Skeletal muscle tissue (tissue), 3 donors: ENCODE measurements at regions not wholly inside any gene's neighbourhood (a gene's known extent, or its start where the extent isn't known, plus 50 kb on each side); places are given as distances from the start of the nearest gene placed in this dataset.

ENCODE experiments used
- H3K27ac ChIP-seq: one replicate; pipeline ENCODE4 v1.7.0; 2013; ENCODE audit warnings: mild to moderate bottlenecking, low read depth, low read length, inconsistent platforms
- H3K27me3 ChIP-seq, 3 donors: one replicate each; pipeline ENCODE4 v1.7.0; 2013; ENCODE audit warnings: low read length in 3 of 3; ENCODE audit not compliant: control insufficient read depth in 3 of 3, insufficient read depth in 3 of 3
- H3K36me3 ChIP-seq, 3 donors: one replicate each; pipeline ENCODE4 v1.7.0; 2013; ENCODE audit warnings: low read length in 3 of 3; ENCODE audit not compliant: control insufficient read depth in 3 of 3, insufficient read depth in 3 of 3
- H3K4me1 ChIP-seq, 3 donors: one replicate each; pipeline ENCODE4 v1.7.0; 2013; ENCODE audit warnings: low read length in 3 of 3, mild to moderate bottlenecking in 3 of 3; ENCODE audit not compliant: control insufficient read depth in 3 of 3, insufficient read depth in 3 of 3
- H3K4me3 ChIP-seq, 3 donors: one replicate each; pipeline ENCODE4 v1.7.0; 2013; ENCODE audit warnings: low read length in 3 of 3
- H3K9ac ChIP-seq, 3 donors: one replicate each; pipeline ENCODE4 v1.7.0; 2013; ENCODE audit warnings: low read length in 3 of 3, mild to moderate bottlenecking in 3 of 3, moderate library complexity in 2 of 3, low read depth in 1 of 3
- H3K9me3 ChIP-seq, 3 donors: one replicate each; pipeline ENCODE4 v1.7.0; 2013; ENCODE audit warnings: low read length in 3 of 3; ENCODE audit not compliant: control insufficient read depth in 3 of 3
- donor health status: Osteomylitis.

- H3K36me3 ChIP-seq, result no peaks in the 10 kb centered on the region
- no peak overlapping the region for H3K27ac ChIP-seq
- no peak overlapping the region for H3K9ac ChIP-seq
- peaks cover 3 to 19% (median 16%) of the 10 kb centered on the region in 3 donors for H3K4me1 ChIP-seq
- H3K9me3 ChIP-seq, result no peaks in the 10 kb centered on the region
- H3K4me3 ChIP-seq, result no peak overlapping the region
- H3K27me3 ChIP-seq, result peaks cover 0 to 8% (median 0%) of the 10 kb centered on the region in 3 donors
Observed at GRCh38 chr7:73971322-73971703, 56.7 kb upstream of the ELN start.

GRCh38 chr7:73971704-73972341 is 56.1 kb upstream of the ELN start:
- Histone ChIP-seq H3K4me3 (no peak overlapping the region), H3K9me3 (no peaks in the 10 kb centered on the region), H3K27me3 (peaks cover 0 to 8% (median 0%) of the 10 kb centered on the region in 3 donors), H3K9ac (no peak overlapping the region), H3K27ac (no peak overlapping the region), H3K36me3 (no peaks in the 10 kb centered on the region), H3K4me1 (peaks cover 3 to 19% (median 18%) of the 10 kb centered on the region in 3 donors)

GRCh38 chr7:73972614-73973013 is 55.4 kb upstream of the ELN start:
- Histone ChIP-seq H3K27me3 (peaks cover 0 to 8% (median 0%) of the 10 kb centered on the region in 3 donors), H3K9ac (no peak overlapping the region), H3K4me3 (no peak overlapping the region), H3K27ac (no peak overlapping the region), H3K4me1 (peaks cover 7 to 26% (median 24%) of the 10 kb centered on the region in 3 donors), H3K36me3 (no peaks in the 10 kb centered on the region), H3K9me3 (no peaks in the 10 kb centered on the region)

DNA sequence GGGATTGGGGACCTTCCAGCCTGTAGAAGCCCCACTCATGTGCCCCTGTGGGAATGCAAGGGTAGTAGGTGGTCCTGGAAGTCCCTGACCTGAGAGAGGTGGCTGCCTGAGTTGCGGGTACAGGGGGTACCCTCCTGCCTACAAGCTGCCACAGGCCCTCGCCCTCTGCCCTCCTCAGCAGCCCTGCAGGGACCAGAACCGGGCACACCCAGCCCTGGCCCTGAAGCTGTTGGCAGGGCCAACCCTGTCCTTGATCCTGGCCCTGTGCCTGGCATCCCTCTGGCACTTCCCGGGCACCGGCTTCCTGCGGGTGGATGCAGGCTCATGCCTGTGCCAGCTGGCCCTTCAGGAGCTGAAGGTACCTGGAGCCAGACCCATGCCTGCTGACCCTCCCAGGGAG is 54.9 kb upstream of the ELN start:
- peaks cover 11 to 31% (median 29%) of the 10 kb centered on the region in 3 donors for H3K4me1 ChIP-seq
- H3K9me3 ChIP-seq, result no peaks in the 10 kb centered on the region
- peaks cover 0 to 8% (median 0%) of the 10 kb centered on the region in 3 donors for H3K27me3 ChIP-seq
- no peak overlapping the region for H3K4me3 ChIP-seq
- no peak overlapping the region for H3K27ac ChIP-seq
- no peak overlapping the region for H3K9ac ChIP-seq
- H3K36me3 ChIP-seq, result no peaks in the 10 kb centered on the region

GRCh38 chr7:73974101-73974947 is 53.6 kb upstream of the ELN start:
- H3K9ac ChIP-seq, result peak overlapping the region in 2 of 3 donors; percentile 6 to 25
- H3K27ac ChIP-seq, result no peak overlapping the region
- H3K4me3 ChIP-seq, result peak overlapping the region in 1 of 3 donors; percentile 6
- H3K27me3 ChIP-seq, result peaks cover 0 to 8% (median 0%) of the 10 kb centered on the region in 3 donors
- no peaks in the 10 kb centered on the region for H3K36me3 ChIP-seq
- peaks cover 19 to 41% (median 38%) of the 10 kb centered on the region in 3 donors for H3K4me1 ChIP-seq
- H3K9me3 ChIP-seq, result no peaks in the 10 kb centered on the region

DNA sequence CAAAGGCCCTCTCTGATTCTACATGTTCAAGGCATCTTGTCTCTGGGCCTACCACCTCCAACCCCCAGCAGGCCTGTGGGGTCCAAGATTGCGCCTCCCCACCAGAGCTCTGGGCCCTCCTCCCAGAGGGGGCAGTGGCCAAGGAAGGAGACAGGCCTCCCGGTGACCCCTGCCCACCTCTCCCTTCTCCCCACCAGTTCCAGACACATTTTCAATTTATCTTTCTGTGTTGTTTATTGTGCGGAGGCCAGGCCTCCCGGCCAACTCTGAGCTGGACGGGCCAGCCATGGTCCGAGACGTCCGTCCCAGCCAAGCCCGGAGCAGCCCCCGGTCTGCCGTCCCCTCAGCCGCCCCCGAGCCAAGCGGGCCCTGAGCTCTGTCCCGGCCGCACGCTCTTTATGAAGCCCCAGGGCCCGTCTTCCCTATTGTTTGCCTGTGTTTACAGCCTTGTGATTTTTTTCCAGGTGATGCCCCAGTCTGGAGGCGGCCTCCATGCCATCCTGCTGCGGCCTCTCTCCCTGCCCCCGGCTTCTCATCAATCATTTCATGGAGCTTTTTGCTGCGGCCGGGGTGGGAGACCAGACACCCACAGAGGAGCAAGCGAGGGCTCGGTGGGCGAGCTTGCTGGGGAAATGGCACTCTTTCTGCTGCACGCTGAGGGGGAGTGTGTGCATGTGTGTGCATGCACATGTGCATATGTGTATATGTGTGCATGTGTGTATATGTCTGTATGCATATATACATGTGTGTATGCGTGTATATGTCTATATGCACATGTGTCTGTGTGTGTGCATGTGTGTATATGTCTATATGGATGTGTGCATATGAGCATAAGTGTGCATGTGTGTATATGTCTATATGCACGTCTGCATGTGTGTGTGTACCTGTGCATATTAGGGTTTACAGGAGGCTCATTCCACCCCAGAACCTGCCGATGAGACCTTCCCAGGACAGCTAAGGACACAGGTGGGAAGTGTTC is 52.7 kb upstream of the ELN start:
- no peaks in the 10 kb centered on the region for H3K36me3 ChIP-seq
- no peaks in the 10 kb centered on the region for H3K9me3 ChIP-seq
- H3K27ac ChIP-seq, result no peak overlapping the region
- H3K27me3 ChIP-seq, result peaks cover 0 to 8% (median 0%) of the 10 kb centered on the region in 3 donors
- H3K4me3 ChIP-seq, result no peak overlapping the region
- no peak overlapping the region for H3K9ac ChIP-seq
- H3K4me1 ChIP-seq, result peaks cover 20 to 42% (median 39%) of the 10 kb centered on the region in 3 donors

DNA sequence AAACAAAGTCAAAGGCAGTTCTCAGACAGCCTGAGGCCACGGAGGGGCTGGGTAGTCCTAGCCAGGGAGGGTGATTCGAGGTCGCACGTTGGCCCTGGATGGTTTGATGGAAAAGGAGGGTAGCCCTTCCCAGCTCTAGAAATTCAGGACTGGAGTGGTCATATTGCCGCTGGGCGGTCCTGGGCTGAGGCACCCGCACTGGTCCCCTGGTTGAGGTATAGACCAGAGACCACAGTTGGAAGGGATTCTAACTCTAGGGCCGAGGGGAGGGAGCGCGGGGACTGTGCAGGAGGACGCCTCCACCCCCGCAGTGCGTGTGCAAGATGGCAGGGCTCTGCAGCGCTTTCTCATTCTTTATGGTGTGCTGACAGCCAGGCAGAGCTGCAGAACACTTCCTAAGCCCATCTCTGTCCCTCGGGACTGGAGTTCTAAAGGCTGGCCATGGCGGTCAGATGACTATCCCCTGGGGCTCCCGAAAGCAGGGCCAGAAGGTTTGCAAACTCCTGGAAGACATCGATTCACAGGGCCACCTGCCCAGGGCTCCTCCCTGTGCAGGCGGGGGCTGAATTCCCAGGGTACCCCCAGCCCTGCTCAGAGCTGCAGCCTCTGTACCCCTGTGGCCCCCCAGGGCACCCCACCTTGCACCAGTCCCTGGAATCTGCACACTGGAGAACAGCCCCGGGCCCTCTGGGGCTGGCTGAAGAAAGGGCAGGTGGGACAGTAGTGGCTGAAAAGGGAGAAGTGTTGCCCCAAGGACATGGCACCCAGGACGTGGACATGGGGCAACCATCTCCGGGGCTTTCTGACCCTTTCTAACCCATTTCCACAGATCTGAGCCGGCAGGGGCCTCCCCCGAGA is 51.0 kb upstream of the ELN start:
- no peak overlapping the region for H3K27ac ChIP-seq
- no peaks in the 10 kb centered on the region for H3K9me3 ChIP-seq
- H3K4me3 ChIP-seq, result no peak overlapping the region
- H3K4me1 ChIP-seq, result peaks cover 20 to 42% (median 39%) of the 10 kb centered on the region in 3 donors
- no peaks in the 10 kb centered on the region for H3K36me3 ChIP-seq
- H3K27me3 ChIP-seq, result no peaks in the 10 kb centered on the region
- no peak overlapping the region for H3K9ac ChIP-seq

- Histone ChIP-seq H3K4me3 (no peak overlapping the region), H3K36me3 (no peaks in the 10 kb centered on the region), H3K4me1 (peaks cover 20 to 41% (median 39%) of the 10 kb centered on the region in 3 donors), H3K27ac (no peak overlapping the region), H3K27me3 (no peaks in the 10 kb centered on the region), H3K9me3 (no peaks in the 10 kb centered on the region), H3K9ac (no peak overlapping the region)
Observed at GRCh38 chr7:73977619-73978618, 50.1 kb upstream of the ELN start.
